CD4-positive, alpha-beta T cell (primary cell): ENCODE measurements at regions not wholly inside any gene's neighbourhood (a gene's known extent, or its start where the extent isn't known, plus 50 kb on each side); places are given as distances from the start of the nearest gene placed in this dataset.

ENCODE experiments used
- ATAC-seq: fragments of 200-7000 bp; cut with Tn5 transposase; one replicate; pipeline ENCODE4 v1.10.0; 2022; ENCODE audit warnings: mild to moderate bottlenecking; ENCODE audit not compliant: poor library complexity
- CTCF ChIA-PET: fragments of 350-600 bp; sonication (Branson Sonifier 250); formaldehyde crosslinking; loops from one replicate; lab custom pipeline; 2021; ENCODE audit warnings: antibody characterized with exemption, inconsistent platforms; lab: Charles Lee
- POLR2A ChIA-PET: fragments of 350-600 bp; sonication (Branson Sonifier 250); formaldehyde crosslinking; loops from one replicate; lab custom pipeline; 2021; ENCODE audit warnings: antibody characterized with exemption, inconsistent platforms; lab: Charles Lee
- DNase-seq, 14 experiments: peaks; one replicate each; pipeline ENCODE4 v3.0.0-alpha.2; 2013 to 2020; ENCODE audit warnings: mixed read lengths in 2 of 14
- H3K27ac ChIP-seq, 2 donors: one replicate each; pipeline versions ENCODE4 v1.5.1 to v1.7.0; 2013; ENCODE audit warnings: low read length in 2 of 2, low read depth in 1 of 2, mild to moderate bottlenecking in 1 of 2
- H3K27me3 ChIP-seq, 2 experiments: 1 replicate in 1 of 2; 2 replicates in 1 of 2; pipeline versions ENCODE4 v1.6.1 to v1.7.0; 2013; ENCODE audit warnings: low read length in 2 of 2, control low read depth in 1 of 2, mild to moderate bottlenecking in 1 of 2, moderate library complexity in 1 of 2; ENCODE audit not compliant: insufficient read depth in 2 of 2, control insufficient read depth in 1 of 2
- H3K36me3 ChIP-seq: one replicate; pipeline ENCODE4 v1.6.1; 2013; ENCODE audit warnings: low read length, control low read depth; ENCODE audit not compliant: insufficient read depth
- H3K4me1 ChIP-seq: one replicate; pipeline ENCODE4 v1.6.1; 2013; ENCODE audit warnings: low read length, control low read depth; ENCODE audit not compliant: insufficient read depth
- H3K4me3 ChIP-seq: one replicate; pipeline ENCODE4 v1.5.1; 2013; ENCODE audit warnings: mild to moderate bottlenecking, low read length, moderate library complexity
- H3K9me3 ChIP-seq, 2 experiments: 1 replicate in 1 of 2; 2 replicates in 1 of 2; pipeline versions ENCODE4 v1.6.1 to v1.7.0; 2013; ENCODE audit warnings: low read length in 2 of 2, mild to moderate bottlenecking in 2 of 2, control low read depth in 1 of 2, moderate library complexity in 1 of 2; ENCODE audit not compliant: control insufficient read depth in 1 of 2, insufficient read depth in 1 of 2
- H3K27ac Mint-ChIP-seq: one replicate; pipeline ENCODE4 v1.8.0; 2020; ENCODE audit warnings: mixed read lengths
- H3K27me3 Mint-ChIP-seq: one replicate; pipeline ENCODE4 v1.8.0; 2021; ENCODE audit warnings: mixed read lengths
- H3K36me3 Mint-ChIP-seq: one replicate; pipeline ENCODE4 v1.8.0; 2021; ENCODE audit warnings: low read depth, mixed read lengths
- H3K4me1 Mint-ChIP-seq: one replicate; pipeline ENCODE4 v1.8.0; 2021; ENCODE audit warnings: low read depth, mixed read lengths
- H3K4me3 Mint-ChIP-seq: one replicate; pipeline ENCODE4 v1.8.0; 2020; ENCODE audit warnings: mild to moderate bottlenecking, mixed read lengths
- H3K9me3 Mint-ChIP-seq: one replicate; pipeline ENCODE4 v1.8.0; 2020; ENCODE audit warnings: mixed read lengths
- CTCF ChIP-seq: fragments of 200-600 bp; IDR thresholded peaks from one replicate; pipeline ENCODE4 v1.8.0; 2022; ENCODE audit warnings: antibody characterized with exemption, mild to moderate bottlenecking
- intact Hi-C, 2 experiments: fragments of 100-400 bp; cut with DNase I in 1 of 2; cut with micrococcal nuclease in 1 of 2; formaldehyde crosslinking; loops; one replicate each; pipeline versions ENCODE4 v1.15.1 to v1.9.0; 2023 to 2025; cut with DNase I, micrococcal nuclease

GRCh38 chr1:38129473-38129872, 82.9 kb upstream of the POU3F1 start:
- Histone ChIP-seq H3K4me3 (no peak overlapping the region), H3K4me1 (no peaks in the 10 kb centered on the region), H3K27me3 (peaks cover 13 to 32% of the 10 kb centered on the region in 2 experiments), H3K27ac (no peak overlapping the region), H3K9me3 (peaks cover 0 to 3% of the 10 kb centered on the region in 2 experiments), H3K36me3 (no peaks in the 10 kb centered on the region)
- no peaks in the 10 kb centered on the region for H3K9me3 Mint-ChIP-seq
- intact Hi-C loops, result no loop called here
- no peak for ATAC-seq
- H3K27me3 Mint-ChIP-seq, result peaks cover 54% of the 10 kb centered on the region
- no peaks in the 10 kb centered on the region for H3K4me1 Mint-ChIP-seq
- DNase-seq, result no peak
- H3K36me3 Mint-ChIP-seq, result no peaks in the 10 kb centered on the region
- H3K27ac Mint-ChIP-seq, result no peak overlapping the region
- no peak overlapping the region for H3K4me3 Mint-ChIP-seq
- ChIA-PET POLR2A (no interaction called here), CTCF (no interaction called here)
- no peak for TF ChIP-seq CTCF

- no peak overlapping the region for H3K27ac ChIP-seq
- intact Hi-C loops, result no loop called here
- H3K27me3 Mint-ChIP-seq, result peaks cover 53% of the 10 kb centered on the region
These were observed 82.4 kb upstream of the POU3F1 start for GRCh38 chr1:38128926-38129453.

GRCh38 chr1:38128511-38128910, 81.9 kb upstream of the POU3F1 start:
- Mint-ChIP-seq H3K9me3 (no peaks in the 10 kb centered on the region), H3K4me1 (no peaks in the 10 kb centered on the region), H3K27ac (no peak overlapping the region), H3K27me3 (peaks cover 51% of the 10 kb centered on the region), H3K4me3 (no peak overlapping the region), H3K36me3 (no peaks in the 10 kb centered on the region)
- TF ChIP-seq CTCF, result no peak
- H3K36me3 ChIP-seq, result no peaks in the 10 kb centered on the region
- peaks cover 0 to 3% of the 10 kb centered on the region in 2 experiments for H3K9me3 ChIP-seq
- POLR2A ChIA-PET, result no interaction called here
- intact Hi-C loops, result no loop called here
- CTCF ChIA-PET, result no interaction called here
- no peak overlapping the region for H3K4me3 ChIP-seq
- ATAC-seq, result no peak
- H3K4me1 ChIP-seq, result no peaks in the 10 kb centered on the region
- no peak for DNase-seq
- peaks cover 8 to 24% of the 10 kb centered on the region in 2 experiments for H3K27me3 ChIP-seq
- H3K27ac ChIP-seq, result no peak overlapping the region

More at GRCh38 chr1:38128926-38129453, 82.4 kb upstream of the POU3F1 start:
- Histone ChIP-seq H3K9me3 (peaks cover 0 to 3% of the 10 kb centered on the region in 2 experiments), H3K4me1 (no peaks in the 10 kb centered on the region), H3K36me3 (no peaks in the 10 kb centered on the region), H3K4me3 (no peak overlapping the region), H3K27me3 (peaks cover 10 to 27% of the 10 kb centered on the region in 2 experiments)
- Mint-ChIP-seq H3K4me1 (no peaks in the 10 kb centered on the region), H3K27ac (no peak overlapping the region), H3K9me3 (no peaks in the 10 kb centered on the region), H3K36me3 (no peaks in the 10 kb centered on the region), H3K4me3 (no peak overlapping the region)
- TF ChIP-seq CTCF, result no peak
- POLR2A ChIA-PET, result no interaction called here
- DNase-seq, result no peak
- no peak for ATAC-seq
- CTCF ChIA-PET, result no interaction called here
